GM12878 (cell line): ENCODE measurements at regions not wholly inside any gene's neighbourhood (a gene's known extent, or its start where the extent isn't known, plus 50 kb on each side); places are given as distances from the start of the nearest gene placed in this dataset.

Source experiments
- ATAC-seq: fragments of 200-7000 bp; cut with Tn5 transposase; 3 replicates; pipeline ENCODE4 v1.9.1; 2020; ENCODE audit warnings: mild to moderate bottlenecking, moderate library complexity
- BruUV-seq: library from RNA; stranded (reverse); fragments of 400-500 nt; replicated peaks from 2 replicates; lab custom pipeline; 2021; lab: Mats Ljungman, UMichigan
- CTCF ChIA-PET: fragments of 300-600 bp; sonication (Branson Sonifier 250); formaldehyde crosslinking; extraction: SDS; loops from one replicate; lab custom pipeline; 2021; ENCODE audit warnings: inconsistent platforms; lab: Yijun Ruan, JAX
- POLR2A ChIA-PET: fragments of 350-600 bp; formaldehyde crosslinking; extraction: SDS; loops from one replicate; lab custom pipeline; 2021; ENCODE audit warnings: inconsistent platforms; lab: Charles Lee
- RAD21 ChIA-PET: fragments of 300-600 bp; sonication (Branson Sonifier 250); formaldehyde crosslinking; loops from one replicate; lab custom pipeline; 2023; ENCODE audit warnings: antibody characterized with exemption; ENCODE audit not compliant: unreplicated experiment; lab: Charles Lee
- SMC1A ChIA-PET: fragments of 300-600 bp; sonication (Branson Sonifier 250); formaldehyde crosslinking; loops from one replicate; lab custom pipeline; 2023; ENCODE audit not compliant: unreplicated experiment, uncharacterized antibody; lab: Charles Lee
- DNase-seq: peaks from one replicate; pipeline ENCODE4 v3.0.0-alpha.2; 2011; ENCODE audit warnings: low read depth, low spot score
- FAIRE-seq: peaks from 3 replicates; lab custom pipeline; 2011; peaks lifted over from hg19 to GRCh38; lab: Jason Lieb, UNC
- H2AFZ ChIP-seq: 2 replicates; pipeline ENCODE4 v1.6.0; 2011; ENCODE audit warnings: low read depth, low read length, control low read depth; ENCODE audit not compliant: control insufficient read depth
- H3K27ac ChIP-seq: 2 replicates; pipeline ENCODE4 v1.5.1; 2011; ENCODE audit warnings: control low read depth; ENCODE audit not compliant: control insufficient read depth, insufficient read depth
- H3K27me3 ChIP-seq, 2 experiments: replicated peaks in 1 of 2; 2 replicates each; pipeline versions ENCODE4 v1.6.0 to v1.6.1; 2011; ENCODE audit warnings: low read length in 1 of 2; ENCODE audit not compliant: control insufficient read depth in 2 of 2, insufficient read depth in 2 of 2
- H3K36me3 ChIP-seq, 2 experiments: 2 replicates each; pipeline ENCODE4 v1.5.1; 2011; ENCODE audit warnings: low read length in 1 of 2; ENCODE audit not compliant: control insufficient read depth in 2 of 2, insufficient read depth in 2 of 2
- H3K4me1 ChIP-seq: 2 replicates; pipeline ENCODE4 v1.6.1; 2011; ENCODE audit warnings: mild to moderate bottlenecking, low read length, moderate library complexity, mixed read lengths; ENCODE audit not compliant: control insufficient read depth, insufficient read depth
- H3K4me2 ChIP-seq: 2 replicates; pipeline ENCODE4 v1.6.0; 2011; ENCODE audit warnings: control low read depth; ENCODE audit not compliant: control insufficient read depth, insufficient read depth
- H3K4me3 ChIP-seq: fragments of 200-600 bp; sonication (generic); 2 replicates; pipeline ENCODE4 v1.5.1; 2016
- H3K79me2 ChIP-seq: 2 replicates; pipeline ENCODE4 v1.6.0; 2011; ENCODE audit warnings: low read length; ENCODE audit not compliant: control insufficient read depth, insufficient read depth
- H3K9ac ChIP-seq: 2 replicates; pipeline ENCODE4 v1.8.0; 2011; ENCODE audit warnings: low read length, control low read depth, mixed read lengths; ENCODE audit not compliant: control insufficient read depth, insufficient read depth
- H3K9me3 ChIP-seq: replicated peaks from 3 replicates; pipeline ENCODE4 v1.5.1; 2011; ENCODE audit warnings: mild to moderate bottlenecking, low read length; ENCODE audit not compliant: control insufficient read depth, insufficient read depth
- H4K20me1 ChIP-seq: 2 replicates; pipeline ENCODE4 v1.6.0; 2011; ENCODE audit not compliant: control insufficient read depth, insufficient read depth
- ASH2L ChIP-seq: fragments of 300-600, 200-600 bp; sonication (generic); IDR thresholded peaks from 2 replicates; pipeline ENCODE4 v1.6.1; 2017; ENCODE audit warnings: low read depth, mild to moderate bottlenecking, borderline replicate concordance
- FOXK2 ChIP-seq: fragments of 450-650 bp; IDR thresholded peaks from 2 replicates; pipeline ENCODE4 v1.6.1; 2017; ENCODE audit warnings: mild to moderate bottlenecking, moderate library complexity
- HDAC6 ChIP-seq: fragments of 200-600 bp; sonication (generic); IDR thresholded peaks from one replicate; pipeline ENCODE4 v1.8.0; 2017; ENCODE audit warnings: antibody characterized with exemption; ENCODE audit not compliant: unreplicated experiment
- LARP7 ChIP-seq: fragments of 450-650 bp; IDR thresholded peaks from 2 replicates; pipeline ENCODE4 v1.6.1; 2017; ENCODE audit warnings: mild to moderate bottlenecking
- NFXL1 ChIP-seq: fragments of 450-650 bp; IDR thresholded peaks from 2 replicates; pipeline ENCODE4 v1.6.1; 2017; ENCODE audit warnings: antibody characterized with exemption, mild to moderate bottlenecking, borderline replicate concordance
- PBX3 ChIP-seq: IDR thresholded peaks from 2 replicates; pipeline ENCODE4 v1.6.1; 2011; ENCODE audit warnings: mild to moderate bottlenecking, low read depth, low read length, moderate library complexity; ENCODE audit not compliant: insufficient replicate concordance
- POLR2AphosphoS5 ChIP-seq: IDR thresholded peaks from 2 replicates; pipeline ENCODE4 v1.6.1; 2011; ENCODE audit warnings: mild to moderate bottlenecking, low read length, inconsistent platforms
- POU2F2 ChIP-seq: IDR thresholded peaks from 3 replicates; pipeline ENCODE4 v1.6.1; 2011; ENCODE audit warnings: low read depth, mild to moderate bottlenecking, low read length, borderline replicate concordance
- PRDM15 ChIP-seq: fragments of 450-650 bp; formaldehyde crosslinking; IDR thresholded peaks from 2 replicates; pipeline ENCODE4 v1.4.0; 2020; ENCODE audit warnings: mild to moderate bottlenecking, moderate library complexity
- RB1 ChIP-seq: fragments of 450-650 bp; formaldehyde crosslinking; IDR thresholded peaks from 2 replicates; pipeline ENCODE4 v1.6.1; 2017; ENCODE audit warnings: mild to moderate bottlenecking, borderline replicate concordance
- SMARCA5 ChIP-seq: fragments of 450-650 bp; IDR thresholded peaks from 2 replicates; pipeline ENCODE4 v1.6.1; 2017; ENCODE audit warnings: mild to moderate bottlenecking
- TARDBP ChIP-seq: IDR thresholded peaks from 2 replicates; pipeline ENCODE4 v1.6.1; 2016; ENCODE audit warnings: borderline replicate concordance
- YBX1 ChIP-seq: fragments of 450-650 bp; IDR thresholded peaks from 2 replicates; pipeline ENCODE4 v1.6.1; 2016; ENCODE audit warnings: antibody characterized with exemption
- ZBED1 ChIP-seq: IDR thresholded peaks from 2 replicates; pipeline ENCODE4 v1.6.1; 2016; ENCODE audit warnings: borderline replicate concordance
- ZBTB11 ChIP-seq: fragments of 450-650 bp; formaldehyde crosslinking; IDR thresholded peaks from 2 replicates; pipeline ENCODE4 v1.5.0; 2022; ENCODE audit warnings: mild to moderate bottlenecking, missing genetic modification characterization
- ZNF274 ChIP-seq: IDR thresholded peaks from one replicate; pipeline ENCODE4 v1.8.0; 2011; ENCODE audit not compliant: insufficient read length, insufficient read depth
- WGBS: methylation state at CpG from one replicate; pipeline ENCODE4 v1.1.6; 2016; ENCODE audit warnings: low lambda C conversion rate; ENCODE audit not compliant: insufficient replicate concordance, insufficient coverage; ENCODE audit errors: missing lambda C conversion rate; 5-methylcytosine and 5-hydroxymethylcytosine counted together
- in situ Hi-C: fragments of 300-500 bp; cut with MboI; formaldehyde crosslinking; loops from 9 replicates; pipeline ENCODE4 v1.14.3; 2018; ENCODE audit warnings: mixed read lengths
- intact Hi-C: fragments of 100-400 bp; cut with micrococcal nuclease; formaldehyde crosslinking; loops from one replicate; pipeline ENCODE4 v1.14.2; 2022; ENCODE audit not compliant: unreplicated experiment

GRCh38 chr2:111678161-111678560 lies 205.8 kb downstream of the ANAPC1 start:
- SMC1A ChIA-PET = interaction anchor here (0.7 kb wide), 1 partner anchor 21 kb away, joined by 4 read pairs; no protein-coding TSS in a partner anchor
- no peak for TF ChIP-seq SMARCA5
- no peak for TF ChIP-seq NFXL1
- no peak for TF ChIP-seq LARP7
- no peak for TF ChIP-seq PBX3
- no peak for TF ChIP-seq HDAC6
- TF ChIP-seq YBX1 = no peak
- no peak for TF ChIP-seq ASH2L
- no peak for TF ChIP-seq TARDBP
- no peak for TF ChIP-seq POU2F2
- no peak for TF ChIP-seq ZNF274
- TF ChIP-seq ZBTB11 (CRISPR knock-in tag) = no peak
- no peak for TF ChIP-seq ZBED1
- TF ChIP-seq FOXK2 = no peak
- no peak for TF ChIP-seq PRDM15 (CRISPR knock-in tag)
- no peak for TF ChIP-seq RB1
- no peak for TF ChIP-seq POLR2AphosphoS5
- TF ChIP-seq, all 136 proteins: peak for 0
- no peak for ATAC-seq
- CTCF ChIA-PET = no interaction called here
- Histone ChIP-seq H3K27ac (no peak overlapping the region), H3K4me3 (no peak overlapping the region), H3K4me1 (no peaks in the 10 kb centered on the region), H3K4me2 (no peak overlapping the region), H3K27me3 (peaks cover 3 to 4% of the 10 kb centered on the region in 2 experiments), H4K20me1 (no peaks in the 10 kb centered on the region), H3K9ac (no peak overlapping the region), H3K9me3 (no peaks in the 10 kb centered on the region), H3K36me3 (no peaks in the 10 kb centered on the region), H2AFZ (no peak overlapping the region), H3K79me2 (no peaks in the 10 kb centered on the region)
- in situ Hi-C loops = loop anchor here (25.0 kb wide), 1 partner anchor 1516 kb away; no protein-coding TSS in a partner anchor
- intact Hi-C loops = no loop called here
- RAD21 ChIA-PET = no interaction called here
- no peak for FAIRE-seq
- POLR2A ChIA-PET = interaction anchor here (0.6 kb wide), 1 partner anchor 28 kb away, joined by 3 read pairs; no protein-coding TSS in a partner anchor
- WGBS = 24% methylated on average over 7 of the region's 7 CpGs
- no TSS peak for BruUV-seq
- DNase-seq = no peak
